Body of pancreas (tissue), 4 donors: ENCODE measurements at regions not wholly inside any gene's neighbourhood (a gene's known extent, or its start where the extent isn't known, plus 50 kb on each side); places are given as distances from the start of the nearest gene placed in this dataset.

ENCODE experiments used
- POLR2A ChIP-seq, 3 donors: fragments of 450-650 bp; IDR thresholded peaks; one replicate each; pipeline ENCODE4 v1.6.1; 2016; ENCODE audit warnings: antibody characterized with exemption in 3 of 3, mild to moderate bottlenecking in 2 of 3
- TF ChIP-seq, protein P1 (sequence below), 7 experiments: fragments of 450-650 bp in 4 of 7; fragments of 200-600 bp in 3 of 7; sonication (generic) in 3 of 7; IDR thresholded peaks; one replicate each; pipeline ENCODE4 v1.5.1; 2016 to 2019; ENCODE audit warnings: antibody characterized with exemption in 7 of 7

DNA sequence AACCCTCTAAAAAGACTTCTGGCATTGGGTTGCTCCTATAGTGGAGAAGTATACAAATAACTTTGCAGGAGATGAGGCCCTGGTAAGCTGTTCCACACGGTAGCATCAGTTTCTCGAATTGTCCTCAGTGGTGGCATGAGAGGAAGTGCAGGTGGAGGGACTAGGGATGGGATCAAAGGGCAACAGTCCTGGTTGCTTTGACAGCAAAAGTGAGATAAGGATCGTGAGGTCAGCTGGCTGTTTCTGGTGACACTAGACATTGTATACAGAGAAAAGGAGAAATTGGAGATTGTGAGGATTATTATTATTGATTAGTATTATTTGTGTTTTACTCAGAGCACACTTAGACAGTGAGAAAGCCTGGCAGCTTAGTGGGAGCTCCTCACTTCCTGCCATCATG is 61.3 kb upstream of the EXOC2 start:
- TF ChIP-seq, protein P1, sequence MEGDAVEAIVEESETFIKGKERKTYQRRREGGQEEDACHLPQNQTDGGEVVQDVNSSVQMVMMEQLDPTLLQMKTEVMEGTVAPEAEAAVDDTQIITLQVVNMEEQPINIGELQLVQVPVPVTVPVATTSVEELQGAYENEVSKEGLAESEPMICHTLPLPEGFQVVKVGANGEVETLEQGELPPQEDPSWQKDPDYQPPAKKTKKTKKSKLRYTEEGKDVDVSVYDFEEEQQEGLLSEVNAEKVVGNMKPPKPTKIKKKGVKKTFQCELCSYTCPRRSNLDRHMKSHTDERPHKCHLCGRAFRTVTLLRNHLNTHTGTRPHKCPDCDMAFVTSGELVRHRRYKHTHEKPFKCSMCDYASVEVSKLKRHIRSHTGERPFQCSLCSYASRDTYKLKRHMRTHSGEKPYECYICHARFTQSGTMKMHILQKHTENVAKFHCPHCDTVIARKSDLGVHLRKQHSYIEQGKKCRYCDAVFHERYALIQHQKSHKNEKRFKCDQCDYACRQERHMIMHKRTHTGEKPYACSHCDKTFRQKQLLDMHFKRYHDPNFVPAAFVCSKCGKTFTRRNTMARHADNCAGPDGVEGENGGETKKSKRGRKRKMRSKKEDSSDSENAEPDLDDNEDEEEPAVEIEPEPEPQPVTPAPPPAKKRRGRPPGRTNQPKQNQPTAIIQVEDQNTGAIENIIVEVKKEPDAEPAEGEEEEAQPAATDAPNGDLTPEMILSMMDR (IDR thresholded peaks at IDR 0.05) = no peak
- TF ChIP-seq POLR2A (IDR thresholded peaks at IDR 0.05) = no peak
